ENCODE measurements at regions not wholly inside any gene's neighbourhood (a gene's known extent, or its start where the extent isn't known, plus 50 kb on each side); places are given as distances from the start of the nearest gene placed in this dataset.
"Not testable (repeated sequence)": the region's sequence is repeated elsewhere in the genome, so short reads cannot be mapped to it uniquely, and the experiment has no call there.

DNA sequence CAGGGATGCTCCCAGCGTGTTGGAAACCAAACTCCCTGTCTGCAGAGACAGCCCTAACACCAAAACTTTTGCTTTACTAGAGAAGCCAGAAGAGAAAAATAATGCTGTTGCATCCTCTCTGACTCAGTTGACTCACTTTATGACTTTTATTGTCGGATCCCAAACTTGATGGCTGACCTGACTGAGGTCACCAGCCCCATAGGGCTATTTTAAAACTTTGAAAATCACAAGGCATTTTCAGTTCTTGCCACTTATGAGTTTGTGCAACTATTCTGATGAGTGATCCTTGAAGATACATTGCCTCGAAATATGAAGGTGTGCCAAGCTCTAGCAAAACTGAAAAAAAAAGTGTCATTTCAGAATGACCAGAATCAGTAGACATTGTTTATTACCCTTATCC, 320.2 kb downstream of the DLEU7 start:
- intact Hi-C loops (cut with DNase I): no loop called here
- ATAC-seq (no peak), DNase-seq (ENCODE audit: missing footprints) (no peak)

DNA sequence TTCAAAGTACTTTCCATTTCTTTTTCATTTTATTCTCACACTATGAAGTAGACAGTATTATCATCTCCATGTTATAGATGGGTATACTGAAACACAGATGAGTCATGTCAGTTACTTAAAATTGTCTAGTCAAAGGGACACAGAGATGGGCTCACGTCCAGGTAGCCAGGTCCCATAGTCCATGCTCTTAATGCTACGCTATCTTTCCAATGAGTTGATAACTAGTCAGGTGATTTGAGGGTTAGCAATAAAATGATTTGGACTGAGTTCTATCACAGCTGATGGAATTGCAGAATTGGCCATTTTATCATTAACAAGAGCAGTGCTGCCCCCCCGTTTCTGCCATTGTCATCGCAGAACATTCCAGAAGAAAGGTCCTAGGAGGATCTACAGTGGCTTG, 318.9 kb downstream of the DLEU7 start:
- no peak for DNase-seq (ENCODE audit: missing footprints)
- no peak for ATAC-seq
- intact Hi-C loops (cut with DNase I): no loop called here

DNA sequence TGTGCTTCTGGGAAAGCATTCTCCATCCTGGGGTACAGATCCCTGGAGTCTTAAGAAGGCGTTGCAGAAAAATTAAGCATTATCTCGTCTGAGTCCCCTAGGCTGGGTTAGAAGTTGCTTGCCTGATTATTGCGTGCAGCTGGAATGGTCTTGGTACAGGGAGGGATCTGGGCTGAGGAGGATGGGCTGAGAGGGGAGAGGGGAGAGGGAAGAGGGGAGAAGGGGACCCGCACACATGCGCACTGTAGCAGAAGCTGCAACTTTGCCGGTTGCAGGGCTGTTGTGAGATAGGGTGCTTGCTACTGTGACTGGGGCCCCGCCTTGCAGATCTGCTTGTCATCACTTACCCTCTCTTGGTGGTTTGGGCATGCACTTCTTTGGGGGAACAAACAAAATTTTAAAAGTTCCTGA, 316.8 kb downstream of the DLEU7 start:
- intact Hi-C loops (cut with DNase I): loop anchor here (5.0 kb wide), 5 partner anchors 139 to 444 kb away; no protein-coding TSS in a partner anchor
- no peak for DNase-seq (ENCODE audit: missing footprints)
- no peak for ATAC-seq

DNA sequence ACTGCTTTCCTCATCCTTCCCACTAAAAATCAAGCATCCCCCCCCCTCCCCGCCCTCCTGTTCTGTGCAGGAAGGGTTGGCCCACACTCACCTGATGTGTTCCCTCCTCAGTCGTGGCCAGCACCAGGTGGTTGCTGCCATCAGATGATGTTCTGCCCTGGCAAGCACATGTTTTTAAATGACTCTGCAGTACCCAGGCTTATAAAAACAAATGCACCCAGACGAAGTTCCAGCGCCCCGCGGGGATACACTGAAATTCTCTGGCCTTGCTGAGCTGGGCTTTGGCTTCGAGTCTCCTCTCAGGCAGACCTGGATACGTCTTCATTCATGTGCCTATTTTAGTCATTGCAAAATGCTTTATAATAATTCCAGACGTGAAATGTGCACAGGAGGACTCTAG, 316.3 kb downstream of the DLEU7 start:
- ATAC-seq (no peak), DNase-seq (ENCODE audit: missing footprints) (no peak)
- intact Hi-C loops (cut with DNase I): loop anchor here (5.0 kb wide), 5 partner anchors 140 to 445 kb away; no protein-coding TSS in a partner anchor

DNA sequence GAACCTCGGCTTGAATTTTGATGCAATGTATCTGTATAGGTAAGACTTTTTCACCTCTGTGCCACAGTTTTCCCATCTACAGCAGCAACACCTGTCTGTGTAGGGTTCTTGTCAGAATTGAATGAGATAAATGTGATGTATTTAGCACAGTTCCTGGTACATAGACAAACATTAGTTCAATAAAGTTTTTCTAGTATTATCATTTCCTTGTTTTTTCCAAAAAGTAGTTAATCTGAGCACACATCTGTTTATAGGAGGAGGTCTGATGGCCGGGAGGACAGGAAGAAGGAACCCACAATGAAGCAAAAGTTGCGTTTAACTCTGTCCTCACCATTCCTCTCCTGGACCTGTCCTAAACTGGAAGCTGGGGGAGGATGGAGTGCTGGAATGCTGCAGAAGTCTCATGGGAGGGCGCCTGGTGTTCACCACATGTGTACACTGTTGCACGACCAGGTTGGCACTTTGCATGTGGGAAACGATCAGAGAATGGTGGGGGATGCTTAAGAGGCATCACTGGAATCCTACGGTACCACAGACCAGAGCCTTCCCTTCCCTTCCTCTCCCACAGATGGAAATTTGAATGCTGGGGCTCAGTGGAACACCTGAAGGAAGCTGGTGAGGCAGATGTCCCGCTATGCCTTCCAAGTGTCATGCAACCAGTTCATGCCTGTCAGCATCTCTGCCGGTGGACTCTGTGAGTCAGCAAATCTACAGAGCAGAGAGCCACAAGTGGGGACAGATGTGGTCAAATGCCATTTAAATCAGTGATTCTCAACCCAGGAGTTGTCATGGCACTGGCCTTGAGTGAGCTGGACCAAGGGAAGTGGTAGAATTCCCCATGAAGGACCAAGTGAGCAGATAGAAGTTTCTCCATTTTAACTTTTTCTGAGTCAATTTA, 315.6 kb downstream of the DLEU7 start:
- intact Hi-C loops (cut with DNase I): loop anchor here (2.0 to 5.0 kb wide), 6 partner anchors 103 to 446 kb away; no protein-coding TSS in a partner anchor
- DNase-seq (ENCODE audit: missing footprints) (no peak), ATAC-seq (no peak)

DNA sequence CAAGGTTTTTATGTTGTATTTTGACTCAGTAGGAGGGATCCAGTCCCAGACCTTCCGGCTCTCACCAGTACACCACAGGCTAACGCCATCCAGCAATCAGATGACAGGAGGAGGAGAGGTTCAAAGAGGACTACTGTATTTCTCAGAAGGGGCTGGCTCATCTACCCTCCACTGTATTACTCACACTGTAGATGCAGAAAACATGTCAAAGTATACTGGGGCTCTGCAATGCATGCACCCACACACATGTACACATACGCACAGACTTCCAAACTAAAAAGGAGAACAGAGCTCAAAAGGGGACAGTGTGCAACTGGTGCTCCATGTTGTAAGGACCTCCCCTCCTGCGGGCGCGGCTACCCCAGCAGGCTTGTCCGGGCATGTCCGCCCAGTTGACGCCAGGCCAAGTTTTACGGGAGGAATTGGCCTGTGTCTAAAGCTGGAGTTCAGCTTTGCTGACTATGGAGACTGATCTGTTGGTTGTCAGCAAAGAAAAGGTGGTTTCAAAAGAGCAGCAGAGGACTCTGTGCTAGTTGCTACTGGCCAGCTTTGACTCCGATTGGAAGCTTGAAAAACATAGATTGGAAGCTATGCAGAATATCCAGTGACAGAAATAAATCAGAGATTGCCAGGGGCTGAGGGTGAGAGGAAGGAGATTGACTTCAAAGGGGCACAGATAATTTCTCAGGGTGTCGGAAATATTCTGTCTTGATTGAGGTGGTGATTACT, 314.2 kb downstream of the DLEU7 start:
- intact Hi-C loops (cut with DNase I): loop anchor here (2.0 to 5.0 kb wide), 6 partner anchors 105 to 447 kb away; no protein-coding TSS in a partner anchor
- ATAC-seq (peak; percentile 95), DNase-seq (ENCODE audit: missing footprints) (peak; percentile 94)

DNA sequence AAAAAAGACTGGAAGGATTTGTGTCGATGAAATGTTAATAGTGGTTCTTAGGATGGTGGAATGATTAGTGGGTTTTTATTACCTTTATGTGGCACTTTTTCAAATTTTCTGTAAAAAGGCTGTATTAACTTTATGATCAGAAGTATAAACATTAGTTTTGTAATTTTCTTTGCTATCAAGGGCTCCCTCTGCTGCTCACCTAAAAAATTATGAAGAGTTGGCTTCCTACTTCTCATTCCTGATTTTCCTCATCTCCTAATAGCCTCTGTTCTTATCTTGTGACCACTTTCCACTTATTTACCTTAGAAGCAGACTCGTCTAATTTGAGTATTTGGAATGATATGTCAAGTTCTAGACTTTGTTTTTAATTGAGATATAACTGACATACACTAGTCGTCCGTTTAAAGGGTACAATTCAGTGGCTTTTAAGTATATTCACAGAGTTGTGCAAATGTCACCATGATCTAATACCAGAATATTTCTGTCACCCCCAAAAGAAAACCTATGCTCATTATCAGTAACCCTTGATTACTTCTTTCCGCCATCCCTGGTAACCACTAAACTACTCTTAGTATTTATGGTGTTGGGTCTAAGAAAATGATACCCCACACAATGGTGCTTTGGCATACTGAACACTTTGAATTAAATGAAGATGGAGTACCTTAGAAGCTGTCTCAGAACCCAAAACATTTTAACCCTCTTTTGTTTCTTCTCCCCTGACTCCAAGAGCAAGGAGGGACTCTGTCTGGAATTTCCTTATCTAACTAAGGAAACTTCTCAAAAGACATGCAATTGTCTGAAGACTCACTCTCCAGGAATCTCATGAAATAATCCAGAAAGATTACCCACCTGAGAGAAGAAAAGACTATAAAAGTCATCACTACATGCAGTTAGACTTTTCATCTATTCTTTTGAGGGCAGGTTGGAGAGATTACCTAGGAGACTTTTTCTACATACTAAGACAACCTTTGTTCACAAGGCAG, 311.3 kb downstream of the DLEU7 start:
- ATAC-seq (no peak), DNase-seq (ENCODE audit: missing footprints) (no peak)
- intact Hi-C loops (cut with DNase I): loop anchor here (5.0 kb wide), 4 partner anchors 155 to 535 kb away; partner anchors contain the start of gene TRIM13

DNA sequence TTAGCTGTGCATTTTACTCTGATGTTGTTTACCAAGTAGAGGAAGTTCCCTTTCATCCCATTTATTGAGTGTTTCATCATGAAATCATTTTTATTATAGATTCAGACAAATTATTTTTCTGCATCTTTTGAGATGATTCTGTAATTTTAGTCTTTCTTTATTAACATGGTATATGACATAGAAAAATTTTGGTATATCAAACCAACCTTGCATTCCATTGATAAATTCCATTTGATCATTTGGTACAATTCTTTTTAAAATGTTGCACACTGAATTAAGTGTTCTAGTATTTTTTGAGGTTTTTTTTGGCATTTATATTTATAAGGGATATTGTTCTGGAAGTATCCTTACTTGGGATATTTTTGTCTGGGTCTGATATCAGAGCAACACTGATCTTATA, 308.4 kb downstream of the DLEU7 start:
- DNase-seq (ENCODE audit: missing footprints) (no peak), ATAC-seq (no peak)
- intact Hi-C loops (cut with DNase I): no loop called here

DNA sequence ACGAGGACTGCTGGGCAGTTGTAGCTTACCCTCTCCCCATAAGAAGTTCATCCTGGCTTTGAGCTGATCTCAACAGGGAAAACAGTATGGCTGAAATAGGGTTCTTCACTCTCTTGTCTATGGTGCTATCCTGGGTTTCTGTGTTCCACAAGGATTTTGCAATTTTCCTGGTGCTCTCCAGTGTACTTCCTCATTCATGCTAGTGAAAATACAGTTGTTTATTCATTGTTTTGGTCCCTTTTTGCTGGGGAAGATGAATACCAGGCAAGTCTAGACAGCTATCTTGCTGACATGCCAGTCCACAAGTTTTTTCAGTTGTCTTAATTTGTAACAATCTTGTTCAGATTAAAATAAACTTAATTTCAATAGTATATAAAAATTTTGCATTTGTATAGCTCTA, 306.5 kb downstream of the DLEU7 start:
- ATAC-seq (no peak), DNase-seq (ENCODE audit: missing footprints) (no peak)
- intact Hi-C loops (cut with DNase I): no loop called here

DNA sequence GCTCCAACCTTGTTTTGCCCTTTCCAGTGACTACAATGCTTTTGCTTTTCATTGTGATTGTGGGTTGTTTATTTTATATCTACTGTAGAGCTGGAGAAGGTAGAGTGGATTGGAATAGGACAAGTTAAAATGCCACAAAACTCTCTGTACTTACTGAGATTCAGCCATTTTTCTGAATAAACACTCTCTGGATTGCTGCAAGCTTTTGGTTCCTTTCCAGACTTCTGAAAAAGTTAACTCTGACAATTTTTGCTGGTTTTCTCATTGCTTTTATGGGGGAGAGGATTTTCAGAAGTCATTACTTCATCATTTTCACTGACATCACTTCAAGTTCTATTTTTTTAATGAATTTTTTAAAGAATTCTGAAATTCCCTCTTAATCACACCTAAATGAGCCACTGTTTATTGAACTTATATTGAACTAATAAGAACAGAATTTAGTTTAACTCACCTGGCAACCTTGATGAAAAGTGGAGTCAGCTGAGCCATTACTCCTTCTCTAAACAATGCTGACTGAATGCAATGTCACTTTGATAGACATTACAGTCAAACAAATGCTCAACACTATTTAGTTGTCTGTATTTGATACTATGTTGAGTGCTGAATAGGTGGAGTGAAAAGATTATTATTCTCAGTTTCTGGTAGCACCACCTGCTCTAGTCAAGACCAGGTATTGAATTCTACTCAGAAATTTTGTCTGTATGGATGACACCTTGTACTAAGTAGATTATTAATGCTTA, 303.5 kb downstream of the DLEU7 start:
- intact Hi-C loops (cut with DNase I): no loop called here
- DNase-seq (ENCODE audit: missing footprints): no peak
- ATAC-seq: no peak

DNA sequence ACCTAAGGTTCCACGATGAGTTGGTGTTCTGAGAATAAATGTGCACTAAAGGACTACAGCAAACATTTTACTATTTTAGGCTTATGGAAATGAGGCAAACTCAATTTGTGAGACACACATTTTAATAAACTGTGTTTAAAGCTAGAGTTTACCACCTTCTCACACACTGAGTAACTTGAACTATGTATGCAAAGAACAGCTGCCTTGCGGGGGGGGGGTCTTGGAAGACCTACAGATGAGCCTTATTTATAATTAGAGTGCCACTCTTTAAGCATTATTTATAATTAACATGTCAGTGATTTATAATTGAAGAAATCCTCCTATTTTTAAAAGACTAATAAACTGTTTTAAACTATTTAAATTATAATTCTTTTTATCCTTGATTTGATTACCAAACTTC, 300.4 kb downstream of the DLEU7 start:
- intact Hi-C loops (cut with DNase I): no loop called here
- no peak for DNase-seq (ENCODE audit: missing footprints)
- ATAC-seq: no peak

DNA sequence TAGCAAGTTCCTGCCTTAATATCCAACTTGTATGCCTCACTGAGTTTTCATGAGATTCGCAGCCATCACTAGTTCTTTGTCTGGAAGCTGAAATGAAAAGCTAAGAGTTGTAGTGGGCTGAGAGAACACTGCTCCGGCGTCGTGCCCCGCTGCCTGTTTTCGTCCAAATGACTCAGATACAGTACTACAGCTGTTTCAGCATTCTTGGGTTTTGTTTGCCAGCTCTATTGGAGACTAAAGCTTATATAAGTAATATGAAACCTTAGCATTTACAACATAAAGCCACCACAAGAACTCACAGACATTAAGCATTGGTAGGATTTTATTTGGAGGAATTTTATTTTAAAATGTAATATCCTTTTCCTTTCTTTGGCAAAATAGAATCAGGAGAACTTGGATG, 299.7 kb downstream of the DLEU7 start:
- ATAC-seq (no peak), DNase-seq (ENCODE audit: missing footprints) (no peak)
- intact Hi-C loops (cut with DNase I): no loop called here

DNA sequence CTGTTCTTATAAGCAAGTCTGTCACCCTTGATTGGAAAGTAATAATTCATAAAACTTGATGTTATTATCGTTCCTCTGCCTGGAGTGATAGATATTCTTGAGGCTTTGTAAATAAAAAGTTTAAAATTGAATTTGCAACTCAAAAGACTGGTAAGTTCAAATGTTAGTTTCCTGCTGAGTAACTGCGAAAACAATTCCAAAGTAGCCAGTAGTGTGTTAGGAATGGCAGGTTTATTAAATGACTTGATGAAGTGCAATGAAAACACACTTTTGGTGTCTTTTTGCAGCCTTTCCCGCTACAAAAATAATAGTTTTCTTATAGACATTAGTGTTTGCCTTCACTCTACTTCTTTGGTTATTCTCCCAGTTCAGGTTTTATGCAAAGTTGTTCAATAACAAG, 299.3 kb downstream of the DLEU7 start:
- no peak for DNase-seq (ENCODE audit: missing footprints)
- intact Hi-C loops (cut with DNase I): no loop called here
- no peak for ATAC-seq

DNA sequence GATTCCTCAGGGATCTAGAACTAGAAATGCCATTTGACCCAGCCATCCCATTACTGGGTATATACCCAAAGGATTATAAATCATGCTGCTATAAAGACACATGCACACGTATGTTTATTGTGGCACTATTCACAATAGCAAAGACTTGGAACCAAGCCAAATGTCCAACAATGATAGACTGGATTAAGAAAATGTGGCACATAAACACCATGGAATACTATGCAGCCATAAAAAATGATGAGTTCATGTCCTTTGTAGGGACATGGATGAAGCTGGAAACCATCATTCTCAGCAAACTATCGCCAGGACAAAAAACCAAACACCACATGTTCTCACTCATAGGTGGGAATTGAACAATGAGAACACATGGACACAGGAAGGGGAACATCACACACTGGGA, 296.3 kb downstream of the DLEU7 start:
- intact Hi-C loops (cut with DNase I); ATAC-seq; DNase-seq (ENCODE audit: missing footprints): not testable (repeated sequence)

DNA sequence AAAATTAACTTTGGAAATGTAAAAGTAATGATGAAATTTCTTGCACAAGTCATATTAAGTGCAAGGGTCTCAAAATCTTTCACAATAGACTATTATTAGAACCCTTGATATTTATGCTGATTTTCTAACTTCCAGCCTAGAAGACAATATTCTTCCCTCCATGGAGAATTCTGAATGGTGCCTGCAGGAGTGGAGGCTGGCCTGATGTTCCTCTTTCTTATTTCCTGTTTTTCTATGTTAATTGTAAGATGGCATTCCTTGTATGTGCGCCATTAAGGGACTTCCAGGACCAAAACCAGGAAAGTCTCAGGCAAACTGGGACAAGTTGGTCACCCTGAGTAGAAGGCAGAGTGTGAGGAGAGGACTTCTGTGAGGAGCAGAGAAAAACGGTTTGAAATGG, 294.9 kb downstream of the DLEU7 start:
- no peak for ATAC-seq
- intact Hi-C loops (cut with DNase I): no loop called here
- no peak for DNase-seq (ENCODE audit: missing footprints)

DNA sequence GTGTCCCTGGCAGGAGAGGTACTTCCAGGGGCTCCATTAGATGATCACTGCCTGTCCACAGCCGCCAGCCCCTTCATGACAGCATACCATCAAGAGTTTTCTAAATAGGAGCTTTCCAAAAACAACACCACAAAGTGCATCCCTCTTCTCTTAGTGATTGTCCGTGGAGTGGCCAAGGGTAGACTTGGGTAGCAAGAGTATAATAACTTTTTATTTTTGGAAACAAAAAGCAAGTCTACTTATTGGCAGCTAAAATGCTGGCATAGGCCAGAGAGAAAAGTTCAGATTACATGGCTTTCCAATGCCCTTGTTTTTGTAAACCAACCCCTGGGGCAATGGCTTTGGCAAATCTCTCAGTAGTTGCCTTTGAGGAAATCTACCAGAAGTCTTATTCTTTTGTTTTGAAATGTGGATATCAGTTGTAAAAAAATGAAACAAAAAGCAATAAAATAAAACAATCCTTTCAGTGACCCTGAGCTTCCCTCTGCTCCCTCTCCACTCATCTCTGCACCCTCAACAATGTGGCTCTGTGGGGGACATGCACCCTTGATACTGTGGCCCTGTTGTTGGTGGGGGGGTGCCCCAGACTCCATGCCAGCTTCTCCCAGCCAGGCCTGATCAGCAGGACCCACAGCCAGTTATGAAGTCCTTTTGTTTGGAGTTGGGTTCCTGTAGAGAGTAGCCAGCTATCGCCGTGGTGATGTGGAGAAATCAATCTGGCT, 294.1 kb downstream of the DLEU7 start:
- intact Hi-C loops (cut with DNase I): no loop called here
- no peak for ATAC-seq
- DNase-seq (ENCODE audit: missing footprints): no peak

DNA sequence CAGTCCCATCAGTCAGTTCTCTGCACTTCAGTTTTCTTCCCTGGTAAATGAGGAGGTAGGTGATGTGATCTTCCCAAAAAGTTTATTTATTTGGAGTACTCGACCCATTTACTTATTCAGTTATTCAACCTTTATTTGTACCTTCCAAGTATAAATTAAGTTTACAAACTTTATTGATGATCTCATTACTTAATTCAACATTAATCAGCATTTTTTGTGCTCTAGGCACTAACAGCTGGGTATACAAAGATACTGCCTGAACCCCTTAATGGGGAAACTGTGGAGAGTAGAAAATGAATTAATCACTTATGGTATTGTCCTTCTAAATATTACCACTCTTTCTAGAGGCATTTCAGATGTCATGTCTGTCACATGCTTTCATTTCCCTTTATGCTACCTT, 293.3 kb downstream of the DLEU7 start:
- intact Hi-C loops (cut with DNase I): no loop called here
- no peak for ATAC-seq
- DNase-seq (ENCODE audit: missing footprints): no peak

Measured in Right ventricle myocardium inferior (tissue), 1 donor.